Medulla oblongata (tissue), 1 donor: ENCODE measurements at regions not wholly inside any gene's neighbourhood (a gene's known extent, or its start where the extent isn't known, plus 50 kb on each side); places are given as distances from the start of the nearest gene placed in this dataset.
"Not testable (repeated sequence)": the region's sequence is repeated elsewhere in the genome, so short reads cannot be mapped to it uniquely, and the experiment has no call there.

ENCODE experiments used
- DNase-seq: peaks from one replicate; pipeline ENCODE4 v3.0.0-alpha.2; 2015; ENCODE audit errors: extremely low spot score

DNA sequence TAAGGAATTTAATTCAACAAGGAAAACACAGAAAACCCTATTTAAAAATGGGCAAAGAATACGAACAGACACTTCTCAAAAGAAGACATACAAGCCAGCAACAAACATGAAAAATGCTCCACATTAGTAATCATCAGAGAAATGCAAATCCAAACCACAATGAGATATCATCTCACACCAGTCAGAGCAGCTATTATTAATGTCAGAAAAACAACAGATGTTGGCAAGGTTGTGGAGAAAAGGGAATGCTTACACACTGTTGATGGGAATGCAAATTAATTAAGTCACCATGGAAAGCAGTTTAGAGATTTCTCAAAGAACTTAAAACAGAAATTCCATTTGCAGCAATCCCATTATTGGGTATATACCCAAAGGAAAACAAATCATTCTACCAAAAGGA lies 55.2 kb downstream of the GCC1 start:
- DNase-seq: no peak

GRCh38 chr7:127527561-127527960 lies 57.8 kb downstream of the GCC1 start:
- DNase-seq: no peak

DNA sequence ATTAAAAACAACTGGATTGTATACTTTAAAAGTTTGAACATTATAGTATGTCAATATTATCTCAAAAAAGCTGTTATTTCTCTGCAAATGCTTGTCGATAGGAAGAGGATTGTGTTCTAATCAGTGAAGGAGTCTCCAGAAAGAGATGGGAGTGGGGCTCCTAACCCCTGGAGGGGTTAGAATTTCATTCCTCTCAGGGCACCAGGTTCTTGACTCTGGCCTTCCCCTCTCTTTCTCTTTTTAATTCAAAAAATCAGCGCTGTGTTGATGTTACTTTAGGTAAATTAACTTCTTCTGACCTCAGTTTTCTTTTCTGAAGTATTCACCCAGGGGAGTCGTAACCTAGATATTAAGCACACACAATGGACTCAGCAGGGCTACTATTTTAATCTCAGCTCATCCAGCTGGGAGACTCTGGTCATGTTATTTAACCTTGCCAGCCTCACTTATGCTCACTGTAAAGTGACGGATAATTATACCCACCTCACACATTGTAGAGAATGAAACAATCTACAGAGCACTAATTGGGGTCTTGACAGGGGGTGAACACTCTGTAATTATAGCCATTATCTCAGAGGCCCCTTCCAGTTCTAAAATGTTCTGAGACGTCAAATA lies 59.4 kb downstream of the GCC1 start:
- DNase-seq: no peak

DNA sequence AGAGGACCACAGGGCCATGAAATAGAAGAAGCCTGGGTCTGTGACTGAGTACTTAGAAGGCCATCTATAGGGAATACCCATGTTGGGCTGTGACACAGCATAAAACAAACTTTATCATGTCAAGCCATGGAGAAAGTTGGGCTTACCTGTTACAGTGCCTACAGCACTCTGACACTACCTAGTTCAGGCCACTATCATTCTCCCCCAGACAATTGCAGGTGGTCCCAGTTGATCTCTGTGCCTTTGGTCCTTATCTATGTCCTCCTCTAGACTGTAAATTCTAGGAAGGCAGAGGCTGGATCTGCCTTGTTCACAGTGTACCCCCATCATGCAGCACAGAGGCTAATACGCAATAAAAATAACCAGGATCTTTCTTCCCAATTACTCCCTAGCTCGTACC lies 69.1 kb downstream of the GCC1 start:
- no peak for DNase-seq

GRCh38 chr7:127514499-127514898 lies 70.9 kb downstream of the GCC1 start:
- DNase-seq: peak; percentile 63

DNA sequence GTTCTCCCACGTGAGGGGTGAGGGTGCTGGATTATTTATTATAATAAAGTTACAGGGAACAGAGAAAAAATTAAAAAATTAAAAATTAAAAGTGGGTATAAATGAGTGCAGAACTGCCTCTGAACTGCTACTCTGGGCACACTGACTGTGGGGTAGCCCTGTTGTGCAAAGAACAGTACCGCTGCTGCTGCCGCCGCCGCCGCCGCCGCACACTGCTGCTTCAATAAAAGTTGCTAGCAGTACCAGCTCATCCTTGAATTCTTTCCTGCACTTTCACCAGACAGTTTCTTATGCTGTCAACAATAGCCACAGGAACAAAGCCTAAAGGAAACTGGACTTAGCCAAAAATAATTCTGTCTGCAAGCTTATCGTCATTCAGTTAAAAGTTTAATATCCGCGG lies 72.1 kb downstream of the GCC1 start:
- no peak for DNase-seq

GRCh38 chr7:127512663-127513062 lies 72.7 kb downstream of the GCC1 start:
- DNase-seq: no peak

- no peak for DNase-seq
These were observed 80.7 kb downstream of the GCC1 start for GRCh38 chr7:127504715-127505114.

GRCh38 chr7:127501817-127502216 lies 83.6 kb downstream of the GCC1 start:
- DNase-seq: no peak

- no peak for DNase-seq
These were observed 94.9 kb upstream of the ZNF800 start for GRCh38 chr7:127487381-127487780.

DNA sequence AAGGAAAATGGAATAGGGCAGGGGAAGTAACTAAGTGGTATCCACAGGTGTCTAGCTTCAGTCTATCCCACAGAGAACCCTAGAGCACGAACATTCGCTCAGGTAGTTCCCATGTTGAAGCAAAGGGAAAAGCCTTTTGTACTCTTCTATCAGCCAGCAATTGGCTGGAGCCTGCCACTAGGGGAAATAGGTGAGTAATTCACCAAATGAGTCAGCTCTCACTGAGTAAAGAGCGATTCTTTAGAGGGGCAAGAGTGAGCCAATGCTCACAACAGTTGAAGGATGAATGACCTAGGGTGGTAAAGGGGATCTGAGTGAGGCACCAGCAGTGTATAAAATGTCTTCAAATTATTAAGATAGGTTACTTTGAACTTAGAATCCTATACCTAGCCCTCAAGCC lies 94.1 kb upstream of the ZNF800 start:
- DNase-seq: no peak

DNA sequence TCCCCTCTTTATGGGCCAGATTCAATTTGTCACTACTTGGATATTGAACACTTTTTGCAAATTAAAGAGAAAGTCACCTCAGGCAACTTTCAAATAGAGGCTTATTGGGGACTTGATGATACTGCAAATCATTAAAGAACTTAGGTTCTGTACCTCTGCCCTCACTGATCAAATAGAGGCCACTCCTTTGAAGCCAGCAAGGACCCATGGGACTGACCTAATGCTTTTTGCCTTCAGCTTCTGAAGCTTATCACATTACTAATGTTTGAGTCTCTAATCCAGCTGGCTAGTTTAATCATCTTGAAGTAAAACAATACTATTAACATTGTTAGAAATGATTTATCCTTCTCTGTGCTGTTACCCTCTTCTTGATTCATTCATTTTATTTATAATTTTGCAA lies 93.0 kb upstream of the ZNF800 start:
- no peak for DNase-seq

GRCh38 chr7:127484954-127485353 lies 92.4 kb upstream of the ZNF800 start:
- DNase-seq: no peak

DNA sequence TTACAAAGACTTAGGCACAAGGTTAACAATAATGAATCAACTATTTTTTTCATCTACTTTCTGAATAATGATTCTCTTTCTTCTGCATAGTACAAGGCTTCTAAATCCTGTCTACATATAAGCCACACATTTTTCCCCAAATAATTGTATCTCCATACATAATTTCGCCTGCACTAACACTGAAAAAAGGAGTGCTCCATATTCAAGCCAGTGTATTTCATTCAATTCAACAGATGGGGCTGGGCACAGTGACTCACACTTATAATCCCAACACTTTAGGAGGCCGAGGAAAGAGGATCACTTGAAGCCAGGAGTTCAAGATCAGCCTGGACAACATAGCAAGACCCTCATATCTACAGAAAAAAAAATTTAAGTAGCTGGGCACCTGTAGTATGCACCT lies 86.0 kb upstream of the ZNF800 start:
- no peak for DNase-seq

GRCh38 chr7:127478024-127478355 lies 85.5 kb upstream of the ZNF800 start:
- peak; percentile 20 for DNase-seq

DNA sequence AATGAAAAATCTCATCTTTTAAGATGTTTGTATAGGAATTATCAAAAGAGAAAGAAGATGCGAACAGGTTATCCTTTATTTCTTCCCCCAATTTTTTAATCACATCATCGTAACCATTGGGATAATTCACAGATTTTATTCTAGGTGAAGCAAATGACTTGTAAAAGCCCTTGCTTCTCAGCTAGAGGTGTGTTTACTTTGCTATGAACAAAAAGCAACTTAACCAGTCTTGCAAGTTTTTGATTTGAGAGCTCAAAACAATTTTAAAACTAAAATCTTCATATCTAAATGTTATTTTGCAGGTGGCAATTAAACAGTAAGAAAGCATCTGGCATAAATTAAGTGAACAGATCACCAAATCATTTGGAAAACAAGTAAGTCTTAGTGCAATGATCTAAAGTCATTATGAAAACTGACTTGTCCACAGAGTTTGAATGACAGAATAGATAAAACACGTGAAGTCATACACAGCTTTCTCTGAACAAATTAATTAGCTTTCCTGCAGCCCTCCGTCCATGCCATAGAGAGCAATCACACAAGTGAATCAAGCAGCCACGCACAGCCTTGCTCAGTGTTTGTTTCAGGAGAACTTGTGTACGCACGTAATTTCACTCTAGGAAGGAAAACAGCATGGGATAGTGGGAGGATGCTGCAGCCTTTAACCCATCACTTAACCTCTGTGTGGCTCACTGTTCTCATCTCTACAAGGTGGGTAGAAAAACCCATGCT lies 85.0 kb upstream of the ZNF800 start:
- no peak for DNase-seq

DNA sequence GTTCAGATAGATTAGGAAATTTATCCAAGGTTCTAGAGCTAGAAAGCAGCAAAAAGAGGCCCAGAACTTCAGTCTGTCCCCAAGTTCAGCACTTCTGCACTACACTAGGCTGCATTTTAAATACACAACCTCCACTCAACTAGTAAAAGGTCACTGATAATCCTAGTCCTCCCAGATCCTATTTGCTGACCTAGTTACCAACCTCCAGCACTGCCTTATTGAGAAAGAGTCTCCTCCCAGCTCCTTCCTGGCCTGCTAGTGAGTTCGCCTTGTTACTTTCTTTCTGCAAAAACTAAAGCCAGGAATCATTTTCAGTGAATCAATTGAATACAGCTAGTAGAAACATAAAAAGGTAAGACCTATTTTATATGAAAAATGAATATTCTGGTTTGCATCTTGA lies 84.1 kb upstream of the ZNF800 start:
- no peak for DNase-seq

- no peak for DNase-seq
These were observed 81.9 kb upstream of the ZNF800 start for GRCh38 chr7:127474457-127474856.

DNA sequence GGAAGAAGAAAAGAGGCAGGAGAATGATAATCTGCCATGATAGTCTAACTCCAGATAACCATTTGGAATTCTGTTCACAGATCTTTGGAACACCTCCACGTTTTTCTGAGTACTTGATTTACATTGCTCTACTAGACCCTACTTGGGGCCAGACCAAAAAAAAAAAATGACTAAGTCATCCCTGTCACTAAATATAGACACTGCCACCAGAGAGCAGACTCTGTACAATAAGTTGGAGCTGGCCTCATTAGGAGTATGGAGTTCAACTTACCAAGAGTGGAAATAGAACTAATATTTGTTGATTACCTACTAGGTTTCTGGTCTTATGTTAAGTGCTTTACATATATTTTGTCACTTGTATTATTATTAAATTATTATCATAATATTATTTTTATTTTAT lies 80.9 kb upstream of the ZNF800 start:
- DNase-seq: no peak

GRCh38 chr7:127460077-127460476 lies 67.6 kb upstream of the ZNF800 start:
- no peak for DNase-seq

DNA sequence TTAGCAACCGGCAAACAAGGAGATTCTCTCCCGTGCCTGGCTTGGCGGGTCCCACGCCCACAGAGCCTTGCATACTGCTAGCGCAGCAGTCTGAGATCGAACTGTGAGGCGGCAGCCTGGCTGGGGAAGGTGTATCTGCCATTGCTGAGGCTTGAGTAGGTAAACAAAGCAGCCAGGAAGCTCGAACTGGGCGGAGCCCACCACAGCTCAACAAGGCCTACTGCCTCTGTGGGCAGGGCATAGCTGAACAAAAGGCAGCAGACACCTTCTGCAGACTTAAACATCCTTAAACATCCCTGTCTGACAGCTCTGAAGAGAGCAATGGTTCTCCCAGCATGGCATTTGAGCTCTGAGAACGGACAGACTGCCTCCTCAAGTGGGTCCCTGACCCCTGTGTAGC lies 58.8 kb upstream of the ZNF800 start:
- DNase-seq: not testable (repeated sequence)

GRCh38 chr7:127448566-127448965 lies 56.1 kb upstream of the ZNF800 start:
- no peak for DNase-seq

GRCh38 chr7:127447326-127447945 lies 54.9 kb upstream of the ZNF800 start:
- peak; percentile 9 for DNase-seq
